ENCODE measurements at regions not wholly inside any gene's neighbourhood (a gene's known extent, or its start where the extent isn't known, plus 50 kb on each side); places are given as distances from the start of the nearest gene placed in this dataset.

- Mint-ChIP-seq H3K9me3 (no peaks in the 10 kb centered on the region), H3K36me3 (ENCODE audit: low read depth) (no peaks in the 10 kb centered on the region), H3K4me3 (no peak overlapping the region), H3K27me3 (ENCODE audit: insufficient read depth) (no peaks in the 10 kb centered on the region), H3K27ac (no peak overlapping the region), H3K4me1 (no peaks in the 10 kb centered on the region)
- no peak overlapping the region for H3K4me3 ChIP-seq (ENCODE audit: low read length)
- TF ChIP-seq, protein P1, sequence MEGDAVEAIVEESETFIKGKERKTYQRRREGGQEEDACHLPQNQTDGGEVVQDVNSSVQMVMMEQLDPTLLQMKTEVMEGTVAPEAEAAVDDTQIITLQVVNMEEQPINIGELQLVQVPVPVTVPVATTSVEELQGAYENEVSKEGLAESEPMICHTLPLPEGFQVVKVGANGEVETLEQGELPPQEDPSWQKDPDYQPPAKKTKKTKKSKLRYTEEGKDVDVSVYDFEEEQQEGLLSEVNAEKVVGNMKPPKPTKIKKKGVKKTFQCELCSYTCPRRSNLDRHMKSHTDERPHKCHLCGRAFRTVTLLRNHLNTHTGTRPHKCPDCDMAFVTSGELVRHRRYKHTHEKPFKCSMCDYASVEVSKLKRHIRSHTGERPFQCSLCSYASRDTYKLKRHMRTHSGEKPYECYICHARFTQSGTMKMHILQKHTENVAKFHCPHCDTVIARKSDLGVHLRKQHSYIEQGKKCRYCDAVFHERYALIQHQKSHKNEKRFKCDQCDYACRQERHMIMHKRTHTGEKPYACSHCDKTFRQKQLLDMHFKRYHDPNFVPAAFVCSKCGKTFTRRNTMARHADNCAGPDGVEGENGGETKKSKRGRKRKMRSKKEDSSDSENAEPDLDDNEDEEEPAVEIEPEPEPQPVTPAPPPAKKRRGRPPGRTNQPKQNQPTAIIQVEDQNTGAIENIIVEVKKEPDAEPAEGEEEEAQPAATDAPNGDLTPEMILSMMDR (conservative IDR thresholded peaks at IDR 0.05), result no peak
- no peaks in the 10 kb centered on the region for H3K36me3 ChIP-seq (ENCODE audit: control insufficient read depth, insufficient read depth, low read length)
- H3K4me1 ChIP-seq (ENCODE audit: control insufficient read depth, insufficient read depth, low read length), result no peaks in the 10 kb centered on the region
- DNase-seq, result no peak
- no peaks in the 10 kb centered on the region for H3K27me3 ChIP-seq (ENCODE audit: control insufficient read depth, insufficient read depth, low read length, poor library complexity, severe bottlenecking)
- no peaks in the 10 kb centered on the region for H3K9me3 ChIP-seq (ENCODE audit: control insufficient read depth, low read length)
- H3K27ac ChIP-seq (ENCODE audit: low read depth, low read length), result no peak overlapping the region
- no peak overlapping the region for H3K9ac ChIP-seq (ENCODE audit: extremely low read depth, low read length, poor library complexity, severe bottlenecking)
- WGBS, 2 experiments (ENCODE audit: insufficient coverage in 1 of 2, insufficient read length in 1 of 2), result 100% methylated on average over 1 of the region's 1 CpG
These were observed 181.3 kb downstream of the C7orf25 start for GRCh38 chr7:42730586-42730985.

DNA sequence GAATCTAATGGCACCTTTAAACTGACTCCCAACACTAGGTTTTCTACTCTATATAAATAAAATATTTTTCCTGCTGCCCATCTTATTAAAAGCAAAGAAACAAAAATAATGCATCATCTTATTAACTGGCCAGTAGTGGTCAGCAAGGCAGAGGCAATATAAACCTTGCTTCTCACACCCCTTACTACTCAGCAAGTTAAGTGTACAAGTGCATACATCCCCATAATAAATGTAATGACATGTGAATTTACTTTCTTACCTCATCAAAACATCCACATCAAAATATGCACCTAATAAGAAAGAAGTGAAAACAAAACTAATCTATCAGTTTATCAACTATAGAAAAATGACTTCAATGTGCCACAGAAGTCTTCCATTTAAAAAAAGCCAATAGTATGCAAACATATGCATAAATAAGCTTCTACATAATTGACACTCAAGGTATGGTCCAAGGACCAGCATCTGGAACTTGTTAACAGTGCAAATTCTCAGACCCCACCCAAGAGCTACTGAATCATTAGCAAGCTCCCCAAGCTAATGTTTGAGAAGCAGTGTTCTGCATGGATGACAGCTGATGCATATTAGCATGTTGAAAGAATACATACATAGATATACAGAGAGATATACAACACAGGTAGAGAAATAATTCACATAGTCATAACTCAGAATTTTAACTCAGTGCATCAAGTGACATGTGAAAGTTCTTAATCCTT, 182.7 kb downstream of the C7orf25 start:
- Histone ChIP-seq H3K4me3 (ENCODE audit: low read length) (no peak overlapping the region), H3K4me1 (ENCODE audit: control insufficient read depth, insufficient read depth, low read length) (no peaks in the 10 kb centered on the region), H3K9me3 (ENCODE audit: control insufficient read depth, low read length) (no peaks in the 10 kb centered on the region), H3K27ac (ENCODE audit: low read depth, low read length) (no peak overlapping the region), H3K36me3 (ENCODE audit: control insufficient read depth, insufficient read depth, low read length) (no peaks in the 10 kb centered on the region), H3K9ac (ENCODE audit: extremely low read depth, low read length, poor library complexity, severe bottlenecking) (no peak overlapping the region), H3K27me3 (ENCODE audit: control insufficient read depth, insufficient read depth, low read length, poor library complexity, severe bottlenecking) (no peaks in the 10 kb centered on the region)
- Mint-ChIP-seq H3K4me3 (no peak overlapping the region), H3K27me3 (ENCODE audit: insufficient read depth) (no peaks in the 10 kb centered on the region), H3K27ac (no peak overlapping the region), H3K36me3 (ENCODE audit: low read depth) (no peaks in the 10 kb centered on the region), H3K4me1 (no peaks in the 10 kb centered on the region), H3K9me3 (no peaks in the 10 kb centered on the region)
- DNase-seq, result no peak
- TF ChIP-seq, protein P1 (conservative IDR thresholded peaks at IDR 0.05), result no peak

DNA sequence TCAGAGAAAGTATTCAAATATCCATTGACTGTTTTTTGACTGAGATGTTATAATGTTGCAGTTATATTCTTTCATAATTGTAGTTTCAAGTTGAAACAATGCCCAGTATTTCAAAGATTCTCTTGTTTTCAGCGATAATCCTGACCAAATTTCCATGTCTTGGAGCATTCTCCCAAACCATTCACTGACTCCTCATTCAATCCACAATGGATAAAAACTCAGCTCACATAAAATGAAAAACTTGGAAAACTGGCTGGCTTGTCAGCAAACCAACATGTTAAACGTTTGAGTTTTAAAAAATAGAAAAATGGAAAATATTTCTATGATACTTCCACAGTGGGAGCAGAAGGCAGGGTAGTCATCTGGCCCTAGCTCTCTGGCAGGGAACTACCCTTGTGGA, 184.4 kb downstream of the C7orf25 start:
- 77 to 100% methylated on average over 1 to 2 of the region's 2 CpGs for WGBS, 2 experiments (ENCODE audit: insufficient coverage in 1 of 2, insufficient read length in 1 of 2)
- Mint-ChIP-seq H3K27ac (no peak overlapping the region), H3K4me3 (no peak overlapping the region), H3K36me3 (ENCODE audit: low read depth) (no peaks in the 10 kb centered on the region), H3K4me1 (no peaks in the 10 kb centered on the region), H3K9me3 (no peaks in the 10 kb centered on the region), H3K27me3 (ENCODE audit: insufficient read depth) (no peaks in the 10 kb centered on the region)
- no peaks in the 10 kb centered on the region for H3K4me1 ChIP-seq (ENCODE audit: control insufficient read depth, insufficient read depth, low read length)
- H3K27me3 ChIP-seq (ENCODE audit: control insufficient read depth, insufficient read depth, low read length, poor library complexity, severe bottlenecking), result no peaks in the 10 kb centered on the region
- H3K9me3 ChIP-seq (ENCODE audit: control insufficient read depth, low read length), result no peaks in the 10 kb centered on the region
- DNase-seq, result no peak
- no peak overlapping the region for H3K4me3 ChIP-seq (ENCODE audit: low read length)
- H3K27ac ChIP-seq (ENCODE audit: low read depth, low read length), result no peak overlapping the region
- H3K36me3 ChIP-seq (ENCODE audit: control insufficient read depth, insufficient read depth, low read length), result no peaks in the 10 kb centered on the region
- TF ChIP-seq, protein P1 (conservative IDR thresholded peaks at IDR 0.05), result no peak
- H3K9ac ChIP-seq (ENCODE audit: extremely low read depth, low read length, poor library complexity, severe bottlenecking), result no peak overlapping the region

Data from endodermal cell (in vitro differentiated cells).